Transverse colon (tissue), 4 donors: ENCODE measurements at regions not wholly inside any gene's neighbourhood (a gene's known extent, or its start where the extent isn't known, plus 50 kb on each side); places are given as distances from the start of the nearest gene placed in this dataset.

Source experiments
- DNase-seq: peaks from one replicate; pipeline ENCODE4 v3.0.0-alpha.2; 2019
- H3K27ac ChIP-seq, 4 donors: fragments of 200-600 bp; sonication (generic); 2 replicates each; pipeline ENCODE4 v1.5.1; 2016 to 2018; ENCODE audit warnings: inconsistent platforms in 4 of 4
- H3K27me3 ChIP-seq: fragments of 200-600 bp; sonication (generic); 2 replicates; pipeline ENCODE4 v1.5.1; 2017; ENCODE audit warnings: inconsistent platforms
- H3K36me3 ChIP-seq, 4 donors: fragments of 200-600 bp; sonication (generic); 2 replicates each; pipeline ENCODE4 v1.5.1; 2017 to 2019; ENCODE audit warnings: inconsistent platforms in 4 of 4
- H3K4me1 ChIP-seq, 4 donors: fragments of 200-600 bp; sonication (generic); 2 replicates each; pipeline ENCODE4 v1.5.1; 2017 to 2020; ENCODE audit warnings: inconsistent platforms in 4 of 4
- H3K4me3 ChIP-seq, 4 donors: fragments of 200-600 bp; sonication (generic); 1 replicate in 1 of 4; 2 replicates in 3 of 4; pipeline versions ENCODE4 v1.5.1 to v1.6.1; 2017 to 2019; ENCODE audit warnings: inconsistent platforms in 4 of 4
- H3K9me3 ChIP-seq, 2 donors: fragments of 200-600 bp; sonication (generic); 2 replicates each; pipeline ENCODE4 v1.5.1; 2017 to 2019; ENCODE audit warnings: inconsistent platforms in 2 of 2
- EP300 ChIP-seq: sonication (generic); formaldehyde crosslinking; IDR thresholded peaks from one replicate; pipeline ENCODE4 v1.6.1; 2017; ENCODE audit warnings: antibody characterized with exemption, low read depth
- POLR2A ChIP-seq: fragments of 450-650 bp; IDR thresholded peaks from one replicate; pipeline ENCODE4 v1.6.1; 2016; ENCODE audit warnings: antibody characterized with exemption, mild to moderate bottlenecking, moderate library complexity
- POLR2AphosphoS5 ChIP-seq, 3 donors: sonication (generic); formaldehyde crosslinking; IDR thresholded peaks; one replicate each; pipeline ENCODE4 v1.6.1; 2016; ENCODE audit warnings: antibody characterized with exemption in 3 of 3
- WGBS, 2 donors: methylation state at CpG; one replicate each; pipeline ENCODE4 v1.1.5; 2018; ENCODE audit warnings: low coverage in 1 of 2; 5-methylcytosine and 5-hydroxymethylcytosine counted together
- in situ Hi-C, 4 donors: fragments of 200-750 bp; cut with MboI; loops; one replicate each; pipeline versions ENCODE4 v1.15.0 to v1.15.1; 2017; ENCODE audit warnings: low sequenced_read_pairs in 3 of 4, low pct_ligation_motif_present in 1 of 4, low pct_unique_long_range_greater_than_20kb in 1 of 4
- intact Hi-C: fragments of 100-400 bp; cut with DNase I; formaldehyde crosslinking; loops from one replicate; pipeline ENCODE4 v1.15.1; 2023; ENCODE audit warnings: low total_unique reads
- TF ChIP-seq, protein P1 (sequence below), 5 experiments: fragments of 200-600 bp in 3 of 5; fragments of 450-650 bp in 2 of 5; sonication (generic) in 3 of 5; IDR thresholded peaks; 1 replicate in 2 of 5; 2 replicates in 3 of 5; pipeline ENCODE4 v1.5.1; 2016 to 2017; ENCODE audit warnings: antibody characterized with exemption in 5 of 5, inconsistent platforms in 3 of 5, mild to moderate bottlenecking in 2 of 5, moderate library complexity in 1 of 5

DNA sequence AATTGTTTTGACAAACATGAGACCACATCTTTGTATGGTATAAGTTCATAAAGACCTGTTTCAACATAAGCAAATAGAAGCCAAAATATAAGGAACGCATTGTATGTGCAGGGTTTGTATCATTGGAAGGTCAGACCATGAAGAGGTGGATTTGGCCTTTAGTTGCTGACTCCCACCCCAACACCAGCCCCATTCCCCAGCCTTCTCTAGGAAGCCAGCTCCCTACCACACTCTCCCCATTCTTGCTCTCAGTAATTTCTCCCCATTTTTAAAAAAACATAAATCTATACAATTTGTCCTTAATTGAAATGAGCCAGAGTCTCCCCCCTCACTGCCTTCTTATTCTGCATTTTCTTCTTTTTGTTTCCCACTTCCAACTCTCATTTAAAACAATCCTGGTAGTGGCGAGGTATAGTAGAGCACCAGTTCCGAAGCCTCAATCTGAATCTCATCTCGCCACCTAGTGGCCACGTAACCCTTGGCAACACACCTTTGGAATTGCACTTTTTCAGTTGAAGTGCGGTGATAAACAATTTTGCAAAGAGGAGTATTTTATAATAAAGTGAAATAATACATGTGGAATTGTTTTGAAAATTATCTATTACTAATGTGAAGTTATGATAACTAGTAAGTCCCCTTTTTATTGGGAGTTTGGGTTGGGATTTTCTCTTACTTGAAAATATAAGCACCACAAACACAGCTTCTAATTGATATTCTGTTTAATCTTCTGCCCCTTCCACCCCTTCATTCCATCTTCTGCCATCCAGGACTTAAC lies 126.6 kb downstream of the ASB9 start:
- H3K36me3 ChIP-seq = no peaks in the 10 kb centered on the region
- 17 to 86% methylated on average over 1 to 6 of the region's 6 CpGs for WGBS, 2 donors
- H3K27ac ChIP-seq = peak overlapping the region in 1 of 4 donors; percentile 50
- TF ChIP-seq, protein P1, sequence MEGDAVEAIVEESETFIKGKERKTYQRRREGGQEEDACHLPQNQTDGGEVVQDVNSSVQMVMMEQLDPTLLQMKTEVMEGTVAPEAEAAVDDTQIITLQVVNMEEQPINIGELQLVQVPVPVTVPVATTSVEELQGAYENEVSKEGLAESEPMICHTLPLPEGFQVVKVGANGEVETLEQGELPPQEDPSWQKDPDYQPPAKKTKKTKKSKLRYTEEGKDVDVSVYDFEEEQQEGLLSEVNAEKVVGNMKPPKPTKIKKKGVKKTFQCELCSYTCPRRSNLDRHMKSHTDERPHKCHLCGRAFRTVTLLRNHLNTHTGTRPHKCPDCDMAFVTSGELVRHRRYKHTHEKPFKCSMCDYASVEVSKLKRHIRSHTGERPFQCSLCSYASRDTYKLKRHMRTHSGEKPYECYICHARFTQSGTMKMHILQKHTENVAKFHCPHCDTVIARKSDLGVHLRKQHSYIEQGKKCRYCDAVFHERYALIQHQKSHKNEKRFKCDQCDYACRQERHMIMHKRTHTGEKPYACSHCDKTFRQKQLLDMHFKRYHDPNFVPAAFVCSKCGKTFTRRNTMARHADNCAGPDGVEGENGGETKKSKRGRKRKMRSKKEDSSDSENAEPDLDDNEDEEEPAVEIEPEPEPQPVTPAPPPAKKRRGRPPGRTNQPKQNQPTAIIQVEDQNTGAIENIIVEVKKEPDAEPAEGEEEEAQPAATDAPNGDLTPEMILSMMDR (IDR thresholded peaks at IDR 0.05) = peak; percentile 52 to 75 (median 62)
- no peak for TF ChIP-seq POLR2AphosphoS5 (IDR thresholded peaks at IDR 0.05)
- no peak for TF ChIP-seq EP300
- H3K4me1 ChIP-seq = no peaks in the 10 kb centered on the region
- intact Hi-C loops = loop anchor here (5.0 kb wide), 1 partner anchor 1106 kb away; no protein-coding TSS in a partner anchor
- DNase-seq = peak; percentile 66
- H3K27me3 ChIP-seq = no peaks in the 10 kb centered on the region
- H3K9me3 ChIP-seq = no peaks in the 10 kb centered on the region
- no peak overlapping the region for H3K4me3 ChIP-seq
- in situ Hi-C loops = loop anchor here in 3 of 4 donors (10.0 to 25.0 kb wide), 2 partner anchors 1081 to 1098 kb away; no protein-coding TSS in a partner anchor

DNA sequence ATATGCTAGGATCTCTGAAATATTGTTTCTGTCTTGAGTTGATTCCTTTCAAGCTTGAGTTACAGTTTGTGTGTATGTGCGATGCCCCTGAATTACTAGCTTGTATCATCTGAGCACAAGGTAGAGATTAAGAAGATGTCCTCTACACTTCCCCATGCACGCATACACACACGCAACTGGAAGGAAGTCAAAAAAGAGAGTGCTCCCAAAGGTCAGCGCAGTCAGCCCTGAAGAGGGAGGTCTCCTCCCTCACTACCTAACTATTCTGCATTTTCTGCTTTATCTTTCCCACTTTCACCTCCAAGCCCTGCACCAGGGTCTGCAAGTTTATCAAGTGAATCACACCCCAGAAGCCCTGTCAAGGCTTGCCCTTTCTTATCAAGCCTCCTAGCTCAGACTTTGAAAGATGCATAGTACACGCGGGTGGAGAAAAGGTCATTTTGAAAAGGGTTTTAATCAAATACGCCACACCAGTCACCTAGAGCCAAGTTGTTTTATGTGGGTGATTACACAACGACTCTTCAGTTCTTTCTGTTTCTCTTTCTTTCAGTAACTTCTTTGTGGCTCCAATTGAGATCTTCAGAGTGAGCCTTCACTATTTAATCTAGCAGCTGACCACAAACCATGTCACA lies 127.7 kb downstream of the ASB9 start:
- TF ChIP-seq POLR2A (no peak), EP300 (no peak), POLR2AphosphoS5 (IDR thresholded peaks at IDR 0.05) (no peak)
- TF ChIP-seq, protein P1 (IDR thresholded peaks at IDR 0.05) = no peak

DNA sequence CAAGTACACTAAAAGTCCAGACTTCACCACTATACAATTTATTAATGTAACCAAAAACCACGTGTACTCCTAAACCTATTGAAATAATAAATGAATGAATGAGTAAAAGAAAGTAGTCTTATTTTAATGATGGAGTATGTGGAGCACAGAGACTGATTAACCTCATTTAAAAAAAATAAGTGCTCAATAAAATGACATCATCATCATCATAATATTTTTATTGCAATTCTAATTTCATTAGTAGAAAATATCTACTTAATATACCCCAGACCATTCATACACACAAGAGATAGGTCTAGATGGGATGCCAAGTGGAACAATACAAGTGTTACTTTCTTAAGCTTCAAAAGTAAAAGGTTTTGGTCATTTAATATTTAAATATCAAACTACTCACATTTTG lies 133.1 kb downstream of the ASB9 start:
- Histone ChIP-seq H3K4me3 (no peak overlapping the region), H3K4me1 (no peaks in the 10 kb centered on the region), H3K27ac (no peak overlapping the region), H3K36me3 (no peaks in the 10 kb centered on the region), H3K27me3 (no peaks in the 10 kb centered on the region), H3K9me3 (no peaks in the 10 kb centered on the region)
- in situ Hi-C loops = loop anchor here in 2 of 4 donors (25.0 kb wide), 1 partner anchor 1074 kb away; no protein-coding TSS in a partner anchor
- intact Hi-C loops = no loop called here
- DNase-seq = no peak
- 67 to 76% methylated on average over 1 of the region's 1 CpG for WGBS, 2 donors
- no peak for TF ChIP-seq POLR2A
- no peak for TF ChIP-seq EP300
- TF ChIP-seq, protein P1 (IDR thresholded peaks at IDR 0.05) = no peak
- no peak for TF ChIP-seq POLR2AphosphoS5 (IDR thresholded peaks at IDR 0.05)

More for the DNA sequence above, 127.7 kb downstream of the ASB9 start:
- H3K27ac ChIP-seq = peak overlapping the region in 1 of 4 donors; percentile 50
- 51 to 62% methylated on average over 3 to 8 of the region's 8 CpGs for WGBS, 2 donors
- H3K27me3 ChIP-seq = no peaks in the 10 kb centered on the region
- no peak for DNase-seq
- no peaks in the 10 kb centered on the region for H3K4me1 ChIP-seq
- intact Hi-C loops (loop anchor here (5.0 kb wide), 1 partner anchor 1105 kb away; no protein-coding TSS in a partner anchor), in situ Hi-C loops (loop anchor here in 3 of 4 donors (10.0 to 25.0 kb wide), 2 partner anchors 1080 to 1097 kb away; no protein-coding TSS in a partner anchor)
- H3K36me3 ChIP-seq = no peaks in the 10 kb centered on the region
- no peak overlapping the region for H3K4me3 ChIP-seq
- H3K9me3 ChIP-seq = no peaks in the 10 kb centered on the region

DNA sequence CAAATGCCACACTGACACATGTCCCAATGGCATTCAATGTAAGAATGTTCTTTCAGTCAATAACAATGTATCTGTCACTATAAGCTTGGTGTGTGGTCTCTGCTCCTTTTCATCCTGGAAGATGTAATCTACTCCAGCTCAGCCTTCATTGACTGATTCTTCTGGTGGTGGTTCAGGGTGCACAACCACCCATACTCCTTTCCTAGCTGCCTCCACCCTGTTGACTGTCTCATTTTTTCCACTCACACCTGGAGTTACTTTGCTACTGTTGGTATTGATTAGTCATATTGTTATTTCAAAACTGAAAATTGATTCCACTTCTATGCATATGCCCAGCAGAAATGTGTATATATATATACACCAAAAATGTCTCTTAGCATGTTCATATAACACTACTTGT lies 140.5 kb downstream of the ASB9 start:
- no peak for DNase-seq
- Histone ChIP-seq H3K4me1 (no peaks in the 10 kb centered on the region), H3K27ac (peak overlapping the region in 3 of 4 donors; percentile 33 to 63 (median 34)), H3K9me3 (no peaks in the 10 kb centered on the region), H3K4me3 (no peak overlapping the region), H3K36me3 (no peaks in the 10 kb centered on the region), H3K27me3 (no peaks in the 10 kb centered on the region)
- intact Hi-C loops = no loop called here
- TF ChIP-seq EP300 (no peak), POLR2AphosphoS5 (IDR thresholded peaks at IDR 0.05) (no peak), POLR2A (no peak)
- TF ChIP-seq, protein P1 (IDR thresholded peaks at IDR 0.05) = no peak
- in situ Hi-C loops = loop anchor here in 2 of 4 donors (25.0 kb wide), 1 partner anchor 1067 kb away; no protein-coding TSS in a partner anchor
